Liver (tissue), 8 donors: ENCODE measurements at regions not wholly inside any gene's neighbourhood (a gene's known extent, or its start where the extent isn't known, plus 50 kb on each side); places are given as distances from the start of the nearest gene placed in this dataset.

Experiments used
- DNase-seq: peaks from one replicate; pipeline ENCODE4 v3.0.0-alpha.2; 2017; ENCODE audit warnings: low spot score
- H3K27ac ChIP-seq, 2 donors: one replicate each; pipeline ENCODE4 v1.7.0; 2013; ENCODE audit warnings: inconsistent platforms in 2 of 2, low read length in 2 of 2, control low read depth in 1 of 2, low read depth in 1 of 2, mild to moderate bottlenecking in 1 of 2
- H3K27me3 ChIP-seq, 4 donors: one replicate each; pipeline versions ENCODE4 v1.6.1 to v1.7.0; 2013; ENCODE audit warnings: low read length in 3 of 4, inconsistent platforms in 1 of 4, mild to moderate bottlenecking in 1 of 4, moderate library complexity in 1 of 4; ENCODE audit not compliant: control insufficient read depth in 4 of 4, insufficient read depth in 4 of 4
- H3K36me3 ChIP-seq, 4 donors: one replicate each; pipeline versions ENCODE4 v1.6.1 to v1.7.0; 2013; ENCODE audit warnings: low read length in 3 of 4, mild to moderate bottlenecking in 3 of 4, low read depth in 1 of 4, moderate library complexity in 1 of 4; ENCODE audit not compliant: control insufficient read depth in 4 of 4, insufficient read depth in 3 of 4
- H3K4me1 ChIP-seq, 4 donors: one replicate each; pipeline versions ENCODE4 v1.6.1 to v1.7.0; 2013; ENCODE audit warnings: low read length in 3 of 4, mild to moderate bottlenecking in 3 of 4, moderate library complexity in 1 of 4; ENCODE audit not compliant: control insufficient read depth in 4 of 4, insufficient read depth in 4 of 4
- H3K4me3 ChIP-seq, 3 donors: one replicate each; pipeline versions ENCODE4 v1.6.1 to v1.7.0; 2013; ENCODE audit warnings: low read length in 3 of 3, control low read depth in 1 of 3, low read depth in 1 of 3, mild to moderate bottlenecking in 1 of 3
- H3K9ac ChIP-seq, 2 donors: one replicate each; pipeline ENCODE4 v1.7.0; 2013; ENCODE audit warnings: low read length in 2 of 2, mild to moderate bottlenecking in 2 of 2, moderate library complexity in 2 of 2, control low read depth in 1 of 2, low read depth in 1 of 2
- H3K9me3 ChIP-seq, 4 donors: one replicate each; pipeline versions ENCODE4 v1.6.1 to v1.7.0; 2013; ENCODE audit warnings: low read length in 3 of 4; ENCODE audit not compliant: control insufficient read depth in 4 of 4
- CTCF ChIP-seq: fragments of 150-350 bp; IDR thresholded peaks from 2 replicates; pipeline ENCODE4 v1.5.1; 2017; ENCODE audit warnings: improper control_type of control experiment, low read depth, low read length; ENCODE audit not compliant: missing input control
- EGR1 ChIP-seq, 2 donors: IDR thresholded peaks; 2 replicates each; pipeline ENCODE4 v1.6.1; 2016 to 2018; ENCODE audit warnings: antibody characterized with exemption in 2 of 2, low read depth in 2 of 2
- FOXA1 ChIP-seq: IDR thresholded peaks from 2 replicates; pipeline ENCODE4 v1.6.1; 2016; ENCODE audit warnings: antibody characterized with exemption
- GABPA ChIP-seq, 2 donors: IDR thresholded peaks in 1 of 2; conservative IDR thresholded peaks in 1 of 2; 2 replicates each; pipeline ENCODE4 v1.6.1; 2016; ENCODE audit warnings: antibody characterized with exemption in 2 of 2, mild to moderate bottlenecking in 1 of 2, moderate library complexity in 1 of 2
- HNF4A ChIP-seq, 2 donors: conservative IDR thresholded peaks; 2 replicates each; pipeline ENCODE4 v1.6.1; 2016; ENCODE audit warnings: antibody characterized with exemption in 2 of 2, mild to moderate bottlenecking in 2 of 2
- JUND ChIP-seq, 2 donors: IDR thresholded peaks; 2 replicates each; pipeline ENCODE4 v1.6.1; 2016; ENCODE audit warnings: antibody characterized with exemption in 2 of 2
- MAX ChIP-seq: IDR thresholded peaks from 2 replicates; pipeline ENCODE4 v1.6.1; 2016; ENCODE audit warnings: antibody characterized with exemption
- RAD21 ChIP-seq, 2 donors: IDR thresholded peaks; 2 replicates each; pipeline ENCODE4 v1.6.1; 2016; ENCODE audit warnings: antibody characterized with exemption in 2 of 2, mild to moderate bottlenecking in 2 of 2
- REST ChIP-seq: IDR thresholded peaks from 2 replicates; pipeline ENCODE4 v1.6.1; 2016; ENCODE audit warnings: antibody characterized with exemption, mild to moderate bottlenecking
- RXRA ChIP-seq, 2 donors: IDR thresholded peaks; 2 replicates each; pipeline ENCODE4 v1.6.1; 2017 to 2018; ENCODE audit warnings: antibody characterized with exemption in 2 of 2, mild to moderate bottlenecking in 1 of 2
- TAF1 ChIP-seq: conservative IDR thresholded peaks from 2 replicates; pipeline ENCODE4 v1.6.1; 2016; ENCODE audit warnings: antibody characterized with exemption, mild to moderate bottlenecking
- YY1 ChIP-seq: IDR thresholded peaks from 2 replicates; pipeline ENCODE4 v1.6.1; 2016; ENCODE audit warnings: antibody characterized with exemption, mild to moderate bottlenecking
- WGBS: extraction: QIAGEN DNeasy Blood & Tissue Kit; methylation state at CpG from one replicate; pipeline ENCODE4 v1.1.7; 2013; 5-methylcytosine and 5-hydroxymethylcytosine counted together
- donor health status: healthy.
- donor health status: healthy.
- donor health status: healthy.
- donor health status: healthy.
- donor health status: healthy.

- Histone ChIP-seq H3K27ac (no peak overlapping the region), H3K27me3 (no peaks in the 10 kb centered on the region), H3K9me3 (peaks cover 0 to 6% (median 2%) of the 10 kb centered on the region in 4 donors), H3K36me3 (no peaks in the 10 kb centered on the region), H3K9ac (no peak overlapping the region), H3K4me3 (no peak overlapping the region), H3K4me1 (no peaks in the 10 kb centered on the region)
- no peak for DNase-seq
- no peak for TF ChIP-seq YY1
- no peak for TF ChIP-seq RAD21 (IDR thresholded peaks at IDR 0.05)
- WGBS, result 84% methylated on average over 2 of the region's 2 CpGs
Observed at GRCh38 chr1:218502383-218502782, 157.2 kb downstream of the TGFB2 start.

- TF ChIP-seq MAX, result no peak
- no peak for TF ChIP-seq RAD21 (IDR thresholded peaks at IDR 0.05)
- no peak overlapping the region for H3K9ac ChIP-seq
- DNase-seq, result no peak
- no peak overlapping the region for H3K4me3 ChIP-seq
- H3K27me3 ChIP-seq, result no peaks in the 10 kb centered on the region
- no peak overlapping the region for H3K27ac ChIP-seq
- H3K9me3 ChIP-seq, result peaks cover 0 to 11% (median 4%) of the 10 kb centered on the region in 4 donors
- no peaks in the 10 kb centered on the region for H3K4me1 ChIP-seq
- no peaks in the 10 kb centered on the region for H3K36me3 ChIP-seq
Observed at GRCh38 chr1:218503102-218503501, 158.0 kb downstream of the TGFB2 start.

GRCh38 chr1:218507355-218508002 lies 162.3 kb downstream of the TGFB2 start:
- no peak overlapping the region for H3K9ac ChIP-seq
- H3K4me1 ChIP-seq, result no peaks in the 10 kb centered on the region
- H3K27me3 ChIP-seq, result no peaks in the 10 kb centered on the region
- DNase-seq, result no peak
- TF ChIP-seq CTCF (no peak), GABPA (IDR thresholded peaks at IDR 0.05 in 1 of 2, conservative IDR thresholded peaks at IDR 0.05 in 1 of 2) (no peak), JUND (IDR thresholded peaks at IDR 0.05) (no peak), FOXA1 (no peak), YY1 (no peak), TAF1 (no peak), MAX (no peak), RXRA (IDR thresholded peaks at IDR 0.05) (no peak)
- H3K36me3 ChIP-seq, result no peaks in the 10 kb centered on the region
- no peak overlapping the region for H3K27ac ChIP-seq
- no peak overlapping the region for H3K4me3 ChIP-seq
- 90% methylated on average over 2 of the region's 2 CpGs for WGBS
- peaks cover 0 to 11% (median 6%) of the 10 kb centered on the region in 4 donors for H3K9me3 ChIP-seq

- H3K36me3 ChIP-seq, result no peaks in the 10 kb centered on the region
- no peak overlapping the region for H3K4me3 ChIP-seq
- 92% methylated on average over 6 of the region's 6 CpGs for WGBS
- H3K9me3 ChIP-seq, result peaks cover 0 to 11% (median 6%) of the 10 kb centered on the region in 4 donors
- no peak overlapping the region for H3K9ac ChIP-seq
- H3K27me3 ChIP-seq, result no peaks in the 10 kb centered on the region
- no peak overlapping the region for H3K27ac ChIP-seq
- no peaks in the 10 kb centered on the region for H3K4me1 ChIP-seq
- no peak for DNase-seq
- no peak for TF ChIP-seq CTCF
- no peak for TF ChIP-seq EGR1 (IDR thresholded peaks at IDR 0.05; ENCODE audit: low read depth in 2 of 2)
- TF ChIP-seq MAX, result no peak
- TF ChIP-seq JUND (IDR thresholded peaks at IDR 0.05), result no peak
- TF ChIP-seq REST, result no peak
- no peak for TF ChIP-seq GABPA (IDR thresholded peaks at IDR 0.05 in 1 of 2, conservative IDR thresholded peaks at IDR 0.05 in 1 of 2)
- no peak for TF ChIP-seq HNF4A (conservative IDR thresholded peaks at IDR 0.05)
Observed at GRCh38 chr1:218510153-218510772, 165.1 kb downstream of the TGFB2 start.
